CD4-positive, alpha-beta T cell treated with Interleukin-10 for 1 hour (primary cell): ENCODE measurements at regions not wholly inside any gene's neighbourhood (a gene's known extent, or its start where the extent isn't known, plus 50 kb on each side); places are given as distances from the start of the nearest gene placed in this dataset.
"Not testable (repeated sequence)": the region's sequence is repeated elsewhere in the genome, so short reads cannot be mapped to it uniquely, and the experiment has no call there.

Experiments used
- DNase-seq: peaks from one replicate; pipeline ENCODE4 v3.0.0-alpha.2; 2020

DNA sequence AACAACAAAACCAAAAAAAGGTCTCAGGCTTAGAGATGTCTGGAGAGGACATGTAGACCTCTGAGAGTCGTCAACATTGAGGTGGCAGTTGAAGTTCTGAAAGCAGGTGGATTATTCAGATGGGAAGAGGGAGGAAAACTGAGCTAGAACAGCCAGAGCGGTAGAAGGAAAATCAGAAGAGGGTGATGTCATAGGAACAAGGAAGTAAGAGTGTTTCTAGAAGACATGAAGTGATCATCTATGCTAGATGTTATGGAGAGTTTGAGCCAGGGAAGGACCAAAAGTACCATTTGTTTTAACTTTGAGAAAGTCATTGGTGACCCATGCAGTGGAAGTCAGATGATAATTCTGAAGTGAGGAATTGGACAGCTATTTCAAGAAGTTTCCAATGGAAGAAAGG is 316.2 kb upstream of the RGS6 start:
- no peak for DNase-seq

DNA sequence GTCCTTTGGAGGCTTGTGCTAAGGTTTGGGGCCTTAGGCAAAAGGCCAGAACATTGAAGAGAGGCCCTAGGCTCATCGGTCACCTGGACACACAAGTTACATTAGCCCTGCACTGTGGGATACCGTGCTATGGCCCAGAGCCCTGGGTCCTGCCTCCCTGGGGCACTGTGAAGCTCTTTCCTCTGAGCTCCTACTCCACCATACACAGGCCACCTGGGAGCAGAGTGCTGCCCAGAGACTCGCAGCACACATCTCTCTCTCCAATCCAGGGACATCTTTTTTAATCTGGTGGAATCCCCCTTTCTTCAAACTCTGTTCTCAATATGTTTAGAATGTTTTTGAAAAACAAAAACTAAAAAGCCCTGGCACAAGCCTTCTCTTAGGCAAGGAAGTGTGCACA is 314.2 kb upstream of the RGS6 start:
- DNase-seq: no peak

DNA sequence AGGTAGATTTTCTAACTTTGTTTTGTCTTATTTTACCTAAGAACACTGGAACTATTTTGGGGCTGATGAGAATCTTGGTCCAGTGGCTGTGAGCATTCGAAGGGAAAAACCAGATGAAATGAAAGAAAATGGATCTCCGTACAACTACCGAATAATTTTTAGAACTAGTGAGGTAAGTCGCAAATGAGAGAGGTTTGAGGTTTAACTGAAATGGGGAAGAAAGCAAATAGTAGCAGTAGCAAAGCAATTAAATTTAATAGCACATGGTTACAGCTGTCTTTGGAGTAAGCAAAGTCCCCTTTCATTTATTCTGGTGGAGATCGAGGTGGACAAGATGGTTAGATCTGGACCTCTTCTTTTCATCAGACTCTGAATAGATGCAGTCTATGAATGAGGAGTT is 313.5 kb upstream of the RGS6 start:
- no peak for DNase-seq

DNA sequence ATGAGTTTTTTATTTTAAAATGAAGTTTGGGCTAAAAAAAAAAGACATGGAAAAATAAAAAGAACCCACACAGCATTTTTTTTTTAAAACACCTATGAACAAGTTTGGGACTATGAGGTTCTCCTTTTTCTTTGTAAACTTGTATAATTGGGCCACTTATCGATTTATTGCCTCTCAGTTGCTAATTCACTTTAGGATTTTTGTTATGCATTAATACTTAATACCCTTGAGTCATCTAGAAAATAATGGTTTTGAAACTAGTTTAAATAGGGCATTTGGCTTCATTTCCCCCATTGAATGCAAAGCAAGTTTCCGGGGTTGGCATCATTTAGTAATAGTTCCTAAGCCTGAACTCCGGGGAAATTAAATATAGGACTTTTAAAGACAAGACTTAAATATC is 312.8 kb upstream of the RGS6 start:
- no peak for DNase-seq

DNA sequence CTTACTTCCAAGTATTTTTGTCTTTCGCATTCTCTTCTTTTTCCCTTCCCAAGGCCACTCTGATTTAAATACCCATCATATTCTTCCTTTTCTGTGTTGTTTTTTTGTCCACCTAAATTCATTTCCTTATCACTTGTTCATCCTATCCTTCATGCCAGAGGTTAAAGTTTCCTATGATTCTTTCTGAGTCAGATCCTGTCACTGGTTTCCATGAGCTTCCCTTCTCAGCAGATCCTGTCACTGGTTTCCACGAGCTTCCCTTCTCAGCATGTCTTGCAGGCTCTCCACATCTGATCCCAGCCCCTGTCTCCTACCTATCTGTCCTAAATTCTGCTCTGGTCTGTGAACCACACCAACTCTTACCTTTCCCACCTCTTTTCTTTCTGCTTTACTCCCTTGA is 311.8 kb upstream of the RGS6 start:
- no peak for DNase-seq

DNA sequence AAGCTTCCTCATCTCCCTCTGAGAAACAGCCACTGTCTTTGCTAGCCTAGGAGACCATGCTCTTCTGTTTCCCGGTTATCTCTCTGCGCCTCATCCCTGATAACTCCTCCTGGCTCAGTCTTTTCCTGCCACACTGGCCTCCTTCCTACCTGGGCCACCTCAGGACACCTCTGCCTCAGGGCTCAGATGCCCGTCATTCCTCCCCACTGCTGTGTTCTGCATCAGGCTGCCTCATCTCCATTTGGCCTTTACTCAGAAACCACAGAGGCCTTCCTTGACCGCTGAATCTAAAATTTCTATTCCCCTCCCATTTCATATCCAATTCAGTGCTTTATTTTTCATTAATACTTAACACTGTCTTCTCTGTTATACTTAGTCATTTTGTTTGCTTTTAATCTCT is 311.0 kb upstream of the RGS6 start:
- no peak for DNase-seq

DNA sequence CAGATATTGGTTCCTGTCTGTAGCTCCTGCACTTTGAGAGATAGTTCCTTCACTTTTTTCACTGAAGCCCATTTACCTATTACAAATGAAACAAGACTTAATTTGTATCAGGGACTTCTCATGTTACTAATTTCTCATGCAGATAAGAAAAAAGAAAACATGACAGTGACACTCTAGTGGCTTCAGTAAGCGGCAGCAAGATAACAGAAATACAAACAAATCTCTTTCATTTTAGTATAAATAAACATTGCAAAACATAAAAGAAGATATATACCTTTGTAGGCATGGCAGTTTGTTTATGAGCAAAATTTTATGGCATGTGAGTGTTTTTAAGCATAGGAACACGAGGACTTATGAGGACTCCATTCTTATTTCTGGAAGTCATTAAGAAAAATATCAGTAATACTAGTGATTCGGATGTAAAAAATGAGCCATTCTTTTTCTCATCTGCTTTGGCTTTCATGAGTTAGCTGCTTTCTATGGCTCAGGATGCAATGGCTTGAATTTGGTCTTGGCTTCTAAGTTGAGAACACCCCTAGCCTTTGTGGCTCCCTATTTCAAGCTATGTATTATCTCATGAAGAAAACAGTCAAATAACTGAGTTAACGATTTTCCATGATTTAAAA is 310.1 kb upstream of the RGS6 start:
- DNase-seq: no peak

DNA sequence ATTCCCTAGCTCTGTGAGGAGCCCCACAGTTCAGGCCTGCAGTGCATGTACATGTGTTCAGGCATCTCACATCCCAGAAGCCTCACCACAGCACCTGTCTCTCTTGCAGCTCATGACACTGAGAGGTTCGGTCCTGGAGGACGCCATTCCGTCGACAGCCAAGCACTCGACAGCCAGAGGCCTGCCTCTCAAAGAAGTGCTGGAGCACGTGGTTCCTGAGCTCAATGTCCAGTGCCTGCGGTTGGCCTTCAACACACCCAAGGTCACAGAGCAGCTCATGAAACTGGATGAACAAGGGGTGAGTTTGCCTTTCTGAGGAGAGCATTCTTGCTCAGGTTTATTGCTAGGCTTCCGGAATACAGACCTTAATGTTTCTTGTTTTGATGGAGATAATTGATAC is 308.3 kb upstream of the RGS6 start:
- no peak for DNase-seq

DNA sequence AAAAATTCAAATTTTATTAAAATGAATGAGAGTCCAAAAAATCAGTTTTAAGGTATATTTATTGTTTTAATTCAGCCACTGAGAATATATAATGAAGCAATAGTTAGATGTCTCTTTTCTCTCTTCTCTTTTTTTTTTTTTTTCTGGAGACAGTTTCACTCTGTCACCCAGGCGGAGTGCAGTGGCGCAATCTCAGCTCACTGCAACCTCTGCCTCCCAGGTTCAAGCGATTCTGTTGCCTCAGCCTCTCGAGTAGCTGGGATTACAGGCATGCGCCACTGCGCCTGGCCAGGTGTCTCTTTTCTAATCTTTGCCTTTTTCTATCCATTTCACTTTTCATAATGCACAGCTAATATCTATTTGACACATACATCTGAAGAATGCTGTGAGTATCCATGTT is 307.1 kb upstream of the RGS6 start:
- DNase-seq: no peak

DNA sequence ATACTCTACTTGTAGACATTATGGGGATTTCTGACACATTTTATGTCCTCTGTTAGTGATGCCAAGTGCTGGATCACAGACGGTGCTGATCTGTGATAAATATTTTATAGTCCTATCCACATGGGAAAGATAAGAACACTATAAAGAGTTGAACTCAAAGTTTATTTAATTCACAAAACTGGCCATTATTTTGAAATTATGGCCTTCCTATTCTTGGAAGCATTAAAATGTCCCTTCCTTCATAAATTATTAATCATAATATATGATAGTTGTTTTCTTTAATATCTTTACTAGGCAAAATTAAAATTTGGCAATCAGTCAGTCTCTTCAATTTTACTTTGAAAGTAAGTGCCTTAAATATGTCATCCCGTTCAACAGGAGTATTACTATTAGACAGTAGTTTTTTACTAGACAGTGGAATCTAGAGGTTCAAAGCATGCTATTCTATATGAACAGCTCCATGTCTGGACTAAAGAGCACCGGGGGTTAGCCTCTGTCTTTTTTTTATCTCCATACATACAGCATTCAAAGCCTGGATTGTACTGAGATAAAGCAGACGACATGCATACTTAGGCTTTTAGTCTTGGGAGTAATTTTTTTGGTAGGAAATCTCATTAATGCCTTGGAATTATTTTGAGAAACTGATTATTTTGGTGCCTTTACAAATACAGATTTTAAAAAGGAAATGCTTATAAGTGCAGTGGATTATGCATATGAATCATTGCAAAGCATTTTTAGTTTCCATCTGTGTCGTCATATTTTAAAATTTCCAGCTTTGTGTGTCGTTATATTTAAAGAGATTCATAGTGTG is 306.1 kb upstream of the RGS6 start:
- DNase-seq: no peak

DNA sequence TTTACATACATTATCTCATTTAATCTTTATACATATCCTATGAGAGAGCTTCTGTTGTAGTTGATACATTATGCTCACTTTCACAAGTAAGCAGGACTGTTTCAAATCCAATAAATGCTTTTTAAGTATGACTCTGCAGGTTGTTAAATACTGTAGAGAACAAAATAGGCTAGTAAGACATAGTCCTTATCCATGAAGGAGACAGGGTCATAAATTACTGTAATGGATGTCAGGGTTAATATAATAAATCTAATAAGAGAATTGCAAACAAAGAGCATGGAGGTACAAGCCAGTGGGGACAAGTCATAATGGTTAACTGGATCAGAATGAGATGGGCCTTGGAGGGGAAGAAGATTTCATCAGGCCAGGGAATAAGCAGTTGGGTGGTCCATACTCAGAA is 303.8 kb upstream of the RGS6 start:
- no peak for DNase-seq

DNA sequence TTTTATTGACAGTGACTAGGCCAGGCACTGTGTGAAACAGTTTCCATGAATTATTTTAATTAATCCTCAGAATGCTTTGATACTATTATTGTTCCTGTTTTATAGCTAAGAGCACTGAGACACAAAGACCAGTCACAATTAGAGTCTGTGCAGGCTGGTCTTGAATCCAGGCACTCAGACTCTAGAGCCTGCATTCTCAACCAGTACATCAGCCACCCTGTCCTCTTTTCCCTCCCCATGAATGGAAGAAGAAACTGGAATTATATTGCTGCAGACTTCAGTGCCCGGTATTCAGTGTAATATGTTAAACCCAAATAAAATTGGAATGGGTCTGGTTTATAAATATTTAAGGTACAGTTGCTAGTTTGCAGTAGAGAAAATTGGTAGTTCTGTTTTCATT is 303.0 kb upstream of the RGS6 start:
- DNase-seq: no peak

DNA sequence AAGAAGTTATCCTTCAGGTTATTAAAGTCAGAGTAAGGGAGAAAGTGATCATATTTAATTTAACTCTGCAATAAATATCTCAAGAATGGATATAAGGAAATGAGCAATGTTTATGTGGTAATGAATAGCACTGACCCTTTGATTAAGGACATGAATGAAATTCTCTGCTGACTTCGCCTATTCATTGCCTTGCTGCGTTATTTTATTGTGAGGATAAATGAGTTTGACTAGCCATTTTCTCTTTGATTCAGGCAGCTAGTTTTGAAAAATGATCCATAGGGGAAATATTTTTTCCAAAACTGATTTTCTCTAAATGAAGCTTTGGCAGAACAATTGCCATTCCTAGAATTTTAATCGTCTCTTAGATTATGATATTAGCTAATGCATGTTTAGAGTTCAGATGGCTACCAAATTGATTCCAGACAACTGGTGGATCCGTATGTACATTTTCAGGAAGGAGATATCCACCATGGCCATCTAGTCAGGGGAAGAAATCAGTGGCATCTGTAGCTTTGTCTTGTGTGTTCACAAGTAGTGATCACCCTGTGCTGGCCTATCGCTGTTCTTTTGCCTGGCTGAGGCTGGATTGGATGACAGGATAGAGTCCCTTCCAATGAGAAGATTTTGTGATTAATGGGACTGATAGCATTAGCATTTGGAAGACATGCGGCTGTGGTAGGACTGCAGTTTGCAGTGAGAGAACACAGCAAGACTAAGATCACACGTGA is 302.3 kb upstream of the RGS6 start:
- DNase-seq: no peak

DNA sequence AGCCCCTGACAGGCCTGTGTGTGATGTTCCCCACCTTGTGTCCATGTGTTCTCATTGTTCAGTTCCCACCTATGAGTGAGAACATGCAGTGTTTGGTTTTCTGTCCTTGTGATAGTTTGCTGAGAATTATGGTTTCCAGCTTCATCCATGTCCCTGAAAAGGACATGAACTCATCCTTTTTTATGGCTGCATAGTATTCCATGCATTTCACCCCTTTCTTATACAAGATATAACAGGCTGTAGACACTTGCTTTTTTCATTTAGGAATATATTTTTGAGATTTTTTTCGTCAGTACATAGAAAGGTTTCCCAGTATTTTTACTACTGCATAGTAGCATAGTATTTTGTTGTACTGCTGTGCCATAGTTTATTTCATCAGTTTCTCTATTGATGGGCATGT is 301.2 kb upstream of the RGS6 start:
- not testable (repeated sequence) for DNase-seq

DNA sequence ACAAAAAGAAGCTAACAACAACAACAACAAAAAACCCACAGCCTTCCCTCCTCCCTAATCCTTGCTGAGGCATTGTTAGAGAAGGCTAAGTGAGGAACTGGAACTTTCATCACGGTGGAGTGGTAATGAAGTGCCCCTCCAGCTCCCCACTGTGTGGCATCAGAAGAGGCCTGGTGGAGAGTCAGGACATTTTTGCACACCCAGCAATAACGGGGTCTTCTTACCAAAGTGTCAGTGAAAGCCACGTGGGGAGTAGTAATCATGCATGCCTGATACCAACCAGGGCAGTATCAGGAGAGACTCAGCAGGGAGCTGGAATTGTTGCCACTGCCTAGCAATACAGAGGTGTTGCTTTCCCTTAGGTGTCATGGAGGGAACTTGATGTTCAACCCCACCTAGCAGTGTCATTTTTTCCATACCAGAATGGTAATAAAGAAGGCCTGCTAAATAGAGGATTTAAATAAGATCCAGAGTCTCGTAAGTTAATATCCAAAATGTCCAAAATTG is 299.7 kb upstream of the RGS6 start:
- DNase-seq: no peak

DNA sequence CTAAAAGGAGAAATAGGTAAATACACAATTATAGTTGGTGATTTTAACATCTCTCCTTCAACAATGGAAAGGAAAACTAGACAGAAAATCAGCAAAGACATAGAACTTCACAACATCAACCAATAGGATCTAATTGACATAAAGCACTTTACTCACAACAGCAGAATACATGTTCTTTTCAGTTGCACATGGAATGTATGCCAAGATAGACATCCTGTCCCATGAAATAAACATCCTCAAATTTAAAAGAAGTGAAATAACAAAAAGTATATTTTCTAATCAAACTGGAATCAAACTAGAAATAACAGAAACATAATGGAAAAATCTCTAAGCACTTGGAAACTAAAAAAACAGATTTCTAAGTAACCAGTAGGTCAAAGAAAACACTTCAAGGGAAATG is 296.2 kb upstream of the RGS6 start:
- no peak for DNase-seq

DNA sequence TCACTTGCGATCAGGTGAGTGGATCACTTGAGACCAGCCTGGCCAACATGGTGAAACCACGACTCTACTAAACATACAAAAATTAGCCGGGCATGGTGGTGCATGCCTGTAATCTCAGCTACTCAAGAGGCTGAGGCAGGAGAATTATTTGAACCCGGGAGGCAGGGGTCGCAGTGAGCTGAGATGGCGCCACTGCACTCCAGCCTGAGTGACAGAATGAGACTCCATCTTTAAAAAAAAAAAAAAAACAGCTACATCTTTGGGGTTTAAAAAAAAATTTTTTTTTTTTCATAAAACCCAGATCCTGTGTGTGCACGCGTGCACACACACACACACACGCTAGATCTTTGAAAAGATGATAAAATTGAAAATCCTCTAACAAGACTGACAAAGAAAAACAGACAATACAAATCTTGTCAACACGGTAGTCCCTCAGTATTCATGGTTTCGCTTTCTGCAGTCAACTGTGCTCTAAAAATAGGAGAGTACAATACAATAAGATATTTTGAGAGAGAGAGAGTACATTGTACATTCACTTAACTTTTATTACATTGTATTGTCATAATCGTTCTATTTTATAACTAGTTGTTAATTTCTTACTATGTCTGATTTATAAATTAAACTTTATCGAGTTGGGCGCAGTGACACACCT is 295.3 kb upstream of the RGS6 start:
- DNase-seq: no peak

DNA sequence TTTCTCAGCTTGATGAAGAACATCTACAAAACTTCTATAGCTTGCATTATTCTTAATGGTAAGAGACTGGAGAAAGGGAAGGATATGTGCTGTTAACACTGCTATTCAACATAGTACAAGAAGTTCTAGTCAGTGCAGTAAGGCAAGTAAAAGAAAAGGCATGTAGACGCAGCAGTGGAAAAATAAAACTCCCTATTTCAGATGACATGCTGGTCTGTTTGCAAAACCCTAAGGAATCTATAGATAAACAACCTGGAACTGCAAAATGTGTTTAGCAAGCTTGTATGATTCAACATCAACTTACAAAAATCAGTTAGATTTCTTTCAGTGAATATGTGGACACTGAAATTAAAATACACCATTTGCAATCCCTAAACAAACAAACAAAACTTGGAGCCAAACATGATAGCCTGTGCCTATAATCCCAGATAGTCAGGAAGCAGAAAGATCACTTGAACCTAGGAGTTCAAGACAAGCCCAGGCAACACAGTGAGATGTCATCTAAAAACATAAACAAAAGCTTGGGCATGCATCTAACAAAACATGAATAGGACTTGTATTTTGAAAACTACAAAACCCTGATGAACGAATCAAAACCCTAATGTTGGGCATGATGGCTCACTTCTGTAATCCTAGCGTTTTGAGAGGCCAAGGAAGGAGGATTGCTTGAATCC is 293.6 kb upstream of the RGS6 start:
- DNase-seq: no peak

DNA sequence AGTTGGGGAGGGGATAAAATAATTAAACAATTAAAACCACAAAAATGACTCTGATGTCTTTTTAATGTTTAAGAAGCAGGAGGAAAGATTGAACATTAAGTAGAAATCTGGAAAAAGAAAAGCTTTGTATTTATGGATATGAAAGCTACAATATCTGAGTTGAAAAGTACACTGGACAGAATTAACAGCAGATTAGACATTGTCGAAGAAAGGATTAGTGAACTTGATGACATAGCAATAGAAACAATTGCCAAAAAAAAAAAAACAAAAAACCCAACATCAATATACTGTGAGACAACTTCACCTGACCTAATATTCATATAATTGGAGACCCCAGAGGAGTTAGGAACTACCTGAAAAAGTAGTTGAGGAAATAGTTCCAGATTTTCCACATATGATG is 289.5 kb upstream of the RGS6 start:
- DNase-seq: no peak

DNA sequence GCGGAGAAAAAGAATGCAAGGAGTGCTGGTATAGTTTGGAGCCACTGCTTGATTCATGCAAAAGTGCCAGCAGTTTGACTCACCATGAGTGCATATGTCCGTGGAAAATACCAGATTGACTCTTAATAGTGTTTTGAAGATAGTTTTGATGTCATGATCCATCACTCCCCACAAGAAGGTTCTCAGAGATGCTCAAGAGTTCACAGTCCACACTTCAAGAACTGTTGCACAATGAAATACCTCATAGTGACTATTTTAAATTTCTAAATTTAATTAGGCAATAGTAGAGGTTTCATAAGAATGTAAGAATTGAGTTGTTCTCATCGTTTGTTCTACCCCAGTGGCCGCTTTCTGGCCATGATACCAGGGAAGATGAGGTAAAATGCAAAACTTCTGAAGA is 286.6 kb upstream of the RGS6 start:
- no peak for DNase-seq

DNA sequence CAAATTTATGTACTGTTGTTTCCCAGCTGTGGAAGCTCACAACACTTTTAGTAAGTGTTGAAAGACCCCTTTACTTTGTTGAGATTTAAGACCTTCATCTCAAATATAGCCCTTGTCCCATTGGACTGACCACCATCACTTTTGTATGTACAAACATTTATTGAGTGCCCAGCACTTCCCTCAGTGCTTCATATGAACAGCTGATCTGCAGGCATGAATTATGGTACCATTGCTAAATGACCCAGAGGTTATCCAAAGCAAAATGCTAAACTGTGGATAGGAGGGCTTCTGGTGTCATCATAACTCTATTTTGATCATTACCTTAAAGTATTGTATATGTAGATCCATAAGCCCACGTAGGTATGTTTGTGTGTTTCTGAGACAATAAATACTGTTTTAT is 285.7 kb upstream of the RGS6 start:
- DNase-seq: no peak

DNA sequence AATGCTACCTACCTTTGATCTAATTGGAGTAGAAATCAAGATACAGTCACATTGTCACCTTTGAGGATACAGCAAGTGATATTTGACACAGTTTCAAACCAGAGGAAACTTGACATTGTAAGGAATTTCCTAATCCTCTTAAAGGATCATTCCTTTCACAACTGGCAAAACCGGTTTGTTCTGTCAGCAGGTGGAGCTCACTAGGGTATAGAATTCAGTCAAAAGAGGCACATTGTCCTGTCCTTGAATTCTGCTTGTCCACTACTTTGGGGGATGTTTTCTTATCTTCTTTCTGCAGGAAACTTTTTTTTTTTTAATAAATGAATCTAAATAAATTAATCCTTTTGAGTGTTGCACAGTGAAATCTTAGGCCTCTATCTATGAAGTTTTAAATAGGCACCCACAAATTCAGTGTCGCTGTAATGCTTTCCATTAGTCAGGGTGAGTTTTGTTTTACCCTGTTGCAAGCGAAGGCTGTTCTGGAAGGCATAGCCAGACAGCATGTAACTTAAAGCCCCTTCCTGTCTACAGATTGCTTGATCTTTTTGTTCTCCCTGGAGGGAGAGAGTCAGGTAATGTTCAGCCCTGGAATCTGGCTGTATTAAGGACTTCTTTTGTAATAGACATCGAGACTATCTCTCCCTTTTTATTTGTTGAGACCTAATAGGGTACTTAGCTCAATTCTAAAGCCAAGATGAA is 285.0 kb upstream of the RGS6 start:
- no peak for DNase-seq
